Body of pancreas (tissue), 4 donors: ENCODE measurements at regions not wholly inside any gene's neighbourhood (a gene's known extent, or its start where the extent isn't known, plus 50 kb on each side); places are given as distances from the start of the nearest gene placed in this dataset.

ENCODE experiments used
- ATAC-seq: fragments of 150-250 bp; one replicate; pipeline ENCODE4 v1.9.1; 2016
- DNase-seq, 4 donors: peaks; one replicate each; pipeline ENCODE4 v3.0.0-alpha.2; 2019
- H3K27ac ChIP-seq, 4 donors: fragments of 200-600 bp; sonication (generic); 1 replicate in 3 of 4; 2 replicates in 1 of 4; pipeline versions ENCODE4 v1.5.1 to v1.6.1; 2016 to 2019; ENCODE audit warnings: mild to moderate bottlenecking in 1 of 4, mixed read lengths in 1 of 4, moderate library complexity in 1 of 4
- H3K27me3 ChIP-seq, 2 donors: fragments of 200-600 bp; sonication (generic); one replicate each; pipeline ENCODE4 v1.6.0; 2016; ENCODE audit warnings: mild to moderate bottlenecking in 1 of 2
- H3K36me3 ChIP-seq, 2 donors: fragments of 200-600 bp; sonication (generic); replicated peaks in 1 of 2; 2 replicates each; pipeline ENCODE4 v1.5.1; 2016; ENCODE audit warnings: low read depth in 2 of 2; ENCODE audit not compliant: insufficient read depth in 1 of 2
- H3K4me1 ChIP-seq: fragments of 200-600 bp; sonication (generic); one replicate; pipeline ENCODE4 v1.6.0; 2016
- H3K4me3 ChIP-seq, 2 donors: fragments of 200-600 bp; sonication (generic); 1 replicate in 1 of 2; 2 replicates in 1 of 2; pipeline ENCODE4 v1.5.1; 2016 to 2019
- H3K9me3 ChIP-seq, 3 donors: fragments of 200-600 bp; sonication (generic); 1 replicate in 2 of 3; 2 replicates in 1 of 3; pipeline ENCODE4 v1.5.1; 2016
- CTCF ChIP-seq, 7 experiments: fragments of 450-650 bp in 4 of 7; fragments of 200-600 bp in 3 of 7; sonication (generic) in 3 of 7; IDR thresholded peaks; one replicate each; pipeline ENCODE4 v1.5.1; 2016 to 2019; ENCODE audit warnings: antibody characterized with exemption in 7 of 7
- POLR2A ChIP-seq, 3 donors: fragments of 450-650 bp; IDR thresholded peaks; one replicate each; pipeline ENCODE4 v1.6.1; 2016; ENCODE audit warnings: antibody characterized with exemption in 3 of 3, mild to moderate bottlenecking in 2 of 3
- WGBS, 2 donors: methylation state at CpG; one replicate each; pipeline ENCODE4 v1.1.5; 2017; 5-methylcytosine and 5-hydroxymethylcytosine counted together
- intact Hi-C: fragments of 100-400 bp; cut with DNase I; formaldehyde crosslinking; loops from one replicate; pipeline ENCODE4 v1.15.1; 2023

- intact Hi-C loops, result no loop called here
- Histone ChIP-seq H3K27ac (no peak overlapping the region), H3K9me3 (no peaks in the 10 kb centered on the region), H3K36me3 (no peaks in the 10 kb centered on the region), H3K4me3 (no peak overlapping the region), H3K4me1 (no peaks in the 10 kb centered on the region), H3K27me3 (no peaks in the 10 kb centered on the region)
- WGBS, 2 donors, result 60 to 64% methylated on average over 2 to 4 of the region's 4 CpGs
- TF ChIP-seq POLR2A (IDR thresholded peaks at IDR 0.05) (no peak), CTCF (IDR thresholded peaks at IDR 0.05) (no peak)
- DNase-seq, result no peak
- ATAC-seq, result no peak
Measured at GRCh38 chr6:102327697-102328225, 934.3 kb downstream of the GRIK2 start.

GRCh38 chr6:102313699-102314098 lies 920.2 kb downstream of the GRIK2 start:
- WGBS, 2 donors, result 30 to 36% methylated on average over 1 of the region's 1 CpG
- Histone ChIP-seq H3K4me1 (no peaks in the 10 kb centered on the region), H3K27me3 (no peaks in the 10 kb centered on the region), H3K36me3 (no peaks in the 10 kb centered on the region), H3K4me3 (no peak overlapping the region), H3K9me3 (no peaks in the 10 kb centered on the region), H3K27ac (no peak overlapping the region)
- ATAC-seq (no peak), DNase-seq (no peak)
- intact Hi-C loops, result no loop called here
- TF ChIP-seq POLR2A (IDR thresholded peaks at IDR 0.05), result no peak
- TF ChIP-seq CTCF (IDR thresholded peaks at IDR 0.05), result no peak

- intact Hi-C loops, result no loop called here
- 70 to 74% methylated on average over 1 of the region's 1 CpG for WGBS, 2 donors
- Histone ChIP-seq H3K4me3 (no peak overlapping the region), H3K27me3 (no peaks in the 10 kb centered on the region), H3K9me3 (peaks cover 0 to 5% (median 0%) of the 10 kb centered on the region in 3 donors), H3K27ac (no peak overlapping the region), H3K36me3 (no peaks in the 10 kb centered on the region), H3K4me1 (no peaks in the 10 kb centered on the region)
- ATAC-seq (no peak), DNase-seq (no peak)
- TF ChIP-seq CTCF (IDR thresholded peaks at IDR 0.05), result no peak
- no peak for TF ChIP-seq POLR2A (IDR thresholded peaks at IDR 0.05)
Measured at GRCh38 chr6:102309700-102310099, 916.2 kb downstream of the GRIK2 start.

GRCh38 chr6:102300350-102300749 lies 906.8 kb downstream of the GRIK2 start:
- Histone ChIP-seq H3K27ac (no peak overlapping the region), H3K36me3 (no peaks in the 10 kb centered on the region), H3K9me3 (no peaks in the 10 kb centered on the region), H3K27me3 (no peaks in the 10 kb centered on the region), H3K4me3 (no peak overlapping the region), H3K4me1 (no peaks in the 10 kb centered on the region)
- TF ChIP-seq POLR2A (IDR thresholded peaks at IDR 0.05) (no peak), CTCF (IDR thresholded peaks at IDR 0.05) (no peak)
- intact Hi-C loops, result no loop called here
- ATAC-seq (no peak), DNase-seq (no peak)
- 45 to 56% methylated on average over 3 of the region's 3 CpGs for WGBS, 2 donors

- Histone ChIP-seq H3K4me1 (no peaks in the 10 kb centered on the region), H3K36me3 (no peaks in the 10 kb centered on the region), H3K27me3 (no peaks in the 10 kb centered on the region), H3K9me3 (no peaks in the 10 kb centered on the region), H3K4me3 (no peak overlapping the region), H3K27ac (no peak overlapping the region)
- ATAC-seq, result no peak
- TF ChIP-seq POLR2A (IDR thresholded peaks at IDR 0.05) (no peak), CTCF (IDR thresholded peaks at IDR 0.05) (no peak)
- DNase-seq, result no peak
- intact Hi-C loops, result no loop called here
Measured at GRCh38 chr6:102298051-102298450, 904.5 kb downstream of the GRIK2 start.
